HL-60 (cell line): ENCODE measurements at regions not wholly inside any gene's neighbourhood (a gene's known extent, or its start where the extent isn't known, plus 50 kb on each side); places are given as distances from the start of the nearest gene placed in this dataset.

Experiments used
- DNase-seq, 2 experiments: peaks; one replicate each; pipeline ENCODE4 v3.0.0-alpha.2; 2010 to 2020; ENCODE audit warnings: low read depth in 1 of 2, low spot score in 1 of 2
- H3K27ac ChIP-seq: fragments of 250-450 bp; sonication (Bioruptor Pico); replicated peaks from 2 replicates; pipeline ENCODE4 v1.5.1; 2020; ENCODE audit warnings: mild to moderate bottlenecking, moderate library complexity
- H3K27me3 ChIP-seq: fragments of 250-450 bp; sonication (Bioruptor Pico); 2 replicates; pipeline ENCODE4 v1.5.1; 2021; ENCODE audit warnings: mild to moderate bottlenecking, moderate library complexity; ENCODE audit not compliant: insufficient read depth, poor library complexity, severe bottlenecking
- H3K4me3 ChIP-seq: replicated peaks from 2 replicates; pipeline ENCODE4 v1.5.1; 2011; ENCODE audit warnings: mild to moderate bottlenecking, control low read depth, low read length; ENCODE audit not compliant: insufficient read depth
- GABPA ChIP-seq: IDR thresholded peaks from 2 replicates; pipeline ENCODE4 v1.6.1; 2012; ENCODE audit warnings: low read depth
- POLR2AphosphoS5 ChIP-seq: IDR thresholded peaks from 2 replicates; pipeline ENCODE4 v1.6.1; 2012; ENCODE audit warnings: low read depth
- SPI1 ChIP-seq: IDR thresholded peaks from 2 replicates; pipeline ENCODE4 v1.6.1; 2012; ENCODE audit warnings: low read depth, mild to moderate bottlenecking, borderline replicate concordance
- TF ChIP-seq, protein P1 (sequence below): IDR thresholded peaks from one replicate; pipeline ENCODE4 v1.5.1; 2011; ENCODE audit warnings: low read length, control low read depth, inconsistent platforms; ENCODE audit not compliant: insufficient read depth
- TF ChIP-seq, protein P2 (sequence below): IDR thresholded peaks from 2 replicates; pipeline ENCODE4 v1.6.1; 2012; ENCODE audit warnings: low read depth; ENCODE audit not compliant: insufficient replicate concordance

DNA sequence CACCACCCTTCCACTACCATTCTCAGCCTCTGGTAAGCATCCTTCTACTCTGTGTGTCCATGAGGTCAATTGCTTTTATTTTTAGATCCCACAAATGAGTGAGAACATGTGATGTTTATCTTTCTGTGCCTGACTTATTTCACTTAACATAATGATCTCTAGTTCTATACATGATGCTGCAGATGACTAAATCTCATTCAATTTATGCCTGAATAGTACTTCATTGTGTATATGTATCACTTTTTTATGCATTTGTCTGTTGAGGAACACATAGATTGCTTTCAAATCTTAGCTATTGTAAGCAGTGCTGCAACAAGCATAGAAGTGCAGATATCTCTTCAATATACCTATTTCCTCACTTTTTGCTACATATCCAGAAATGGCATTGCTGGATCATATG, 733.3 kb downstream of the SUCLG1 start:
- Histone ChIP-seq H3K27me3 (no peaks in the 10 kb centered on the region), H3K4me3 (no peak overlapping the region), H3K27ac (no peak overlapping the region)
- TF ChIP-seq, protein P1, sequence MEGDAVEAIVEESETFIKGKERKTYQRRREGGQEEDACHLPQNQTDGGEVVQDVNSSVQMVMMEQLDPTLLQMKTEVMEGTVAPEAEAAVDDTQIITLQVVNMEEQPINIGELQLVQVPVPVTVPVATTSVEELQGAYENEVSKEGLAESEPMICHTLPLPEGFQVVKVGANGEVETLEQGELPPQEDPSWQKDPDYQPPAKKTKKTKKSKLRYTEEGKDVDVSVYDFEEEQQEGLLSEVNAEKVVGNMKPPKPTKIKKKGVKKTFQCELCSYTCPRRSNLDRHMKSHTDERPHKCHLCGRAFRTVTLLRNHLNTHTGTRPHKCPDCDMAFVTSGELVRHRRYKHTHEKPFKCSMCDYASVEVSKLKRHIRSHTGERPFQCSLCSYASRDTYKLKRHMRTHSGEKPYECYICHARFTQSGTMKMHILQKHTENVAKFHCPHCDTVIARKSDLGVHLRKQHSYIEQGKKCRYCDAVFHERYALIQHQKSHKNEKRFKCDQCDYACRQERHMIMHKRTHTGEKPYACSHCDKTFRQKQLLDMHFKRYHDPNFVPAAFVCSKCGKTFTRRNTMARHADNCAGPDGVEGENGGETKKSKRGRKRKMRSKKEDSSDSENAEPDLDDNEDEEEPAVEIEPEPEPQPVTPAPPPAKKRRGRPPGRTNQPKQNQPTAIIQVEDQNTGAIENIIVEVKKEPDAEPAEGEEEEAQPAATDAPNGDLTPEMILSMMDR = no peak
- TF ChIP-seq, protein P2, sequence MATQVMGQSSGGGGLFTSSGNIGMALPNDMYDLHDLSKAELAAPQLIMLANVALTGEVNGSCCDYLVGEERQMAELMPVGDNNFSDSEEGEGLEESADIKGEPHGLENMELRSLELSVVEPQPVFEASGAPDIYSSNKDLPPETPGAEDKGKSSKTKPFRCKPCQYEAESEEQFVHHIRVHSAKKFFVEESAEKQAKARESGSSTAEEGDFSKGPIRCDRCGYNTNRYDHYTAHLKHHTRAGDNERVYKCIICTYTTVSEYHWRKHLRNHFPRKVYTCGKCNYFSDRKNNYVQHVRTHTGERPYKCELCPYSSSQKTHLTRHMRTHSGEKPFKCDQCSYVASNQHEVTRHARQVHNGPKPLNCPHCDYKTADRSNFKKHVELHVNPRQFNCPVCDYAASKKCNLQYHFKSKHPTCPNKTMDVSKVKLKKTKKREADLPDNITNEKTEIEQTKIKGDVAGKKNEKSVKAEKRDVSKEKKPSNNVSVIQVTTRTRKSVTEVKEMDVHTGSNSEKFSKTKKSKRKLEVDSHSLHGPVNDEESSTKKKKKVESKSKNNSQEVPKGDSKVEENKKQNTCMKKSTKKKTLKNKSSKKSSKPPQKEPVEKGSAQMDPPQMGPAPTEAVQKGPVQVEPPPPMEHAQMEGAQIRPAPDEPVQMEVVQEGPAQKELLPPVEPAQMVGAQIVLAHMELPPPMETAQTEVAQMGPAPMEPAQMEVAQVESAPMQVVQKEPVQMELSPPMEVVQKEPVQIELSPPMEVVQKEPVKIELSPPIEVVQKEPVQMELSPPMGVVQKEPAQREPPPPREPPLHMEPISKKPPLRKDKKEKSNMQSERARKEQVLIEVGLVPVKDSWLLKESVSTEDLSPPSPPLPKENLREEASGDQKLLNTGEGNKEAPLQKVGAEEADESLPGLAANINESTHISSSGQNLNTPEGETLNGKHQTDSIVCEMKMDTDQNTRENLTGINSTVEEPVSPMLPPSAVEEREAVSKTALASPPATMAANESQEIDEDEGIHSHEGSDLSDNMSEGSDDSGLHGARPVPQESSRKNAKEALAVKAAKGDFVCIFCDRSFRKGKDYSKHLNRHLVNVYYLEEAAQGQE = no peak
- TF ChIP-seq SPI1 = no peak
- TF ChIP-seq POLR2AphosphoS5 = no peak
- TF ChIP-seq GABPA = no peak
- no peak for DNase-seq

DNA sequence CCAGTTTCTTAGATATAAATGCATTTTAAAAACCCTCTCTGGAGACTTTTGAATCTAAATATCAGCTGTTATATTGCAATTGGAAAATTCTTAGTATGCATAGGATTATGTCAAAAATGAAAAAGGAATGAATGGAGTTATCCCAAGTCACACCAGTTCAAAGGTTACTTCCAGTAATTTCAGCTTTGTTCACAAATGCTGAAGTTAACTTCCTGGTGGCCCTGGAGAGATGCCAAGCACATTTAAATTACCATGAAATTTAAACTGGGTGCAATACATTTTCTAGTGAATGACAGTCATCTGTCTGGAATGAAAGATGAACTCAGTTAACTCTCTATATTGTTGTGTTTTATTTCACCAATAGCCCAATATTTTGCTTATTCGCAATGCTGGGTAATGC, 753.9 kb downstream of the SUCLG1 start:
- DNase-seq = no peak
- Histone ChIP-seq H3K4me3 (no peak overlapping the region), H3K27ac (no peak overlapping the region), H3K27me3 (no peaks in the 10 kb centered on the region)
- TF ChIP-seq, protein P2 = no peak
- no peak for TF ChIP-seq SPI1
- TF ChIP-seq GABPA = no peak
- no peak for TF ChIP-seq POLR2AphosphoS5
- TF ChIP-seq, protein P1 = no peak

DNA sequence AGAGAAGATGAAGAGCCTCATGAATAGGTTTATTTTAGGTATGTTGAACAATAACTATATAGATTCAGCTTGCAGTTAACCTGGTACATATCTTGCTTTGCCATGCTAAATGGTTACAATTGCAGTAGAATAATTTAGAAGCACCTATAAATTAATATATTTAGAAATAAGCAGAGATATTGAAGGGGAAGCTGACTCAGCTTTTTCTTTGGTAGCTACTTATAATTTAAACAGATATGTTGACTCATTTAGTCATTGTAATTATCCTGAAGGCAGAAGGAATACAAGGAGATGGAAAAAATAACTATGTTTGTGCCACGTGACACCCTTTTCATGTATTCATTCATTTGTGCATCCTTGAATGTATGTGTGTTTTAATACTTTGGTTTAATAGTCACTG, 755.5 kb downstream of the SUCLG1 start:
- DNase-seq = no peak
- no peaks in the 10 kb centered on the region for H3K27me3 ChIP-seq
- H3K4me3 ChIP-seq = no peak overlapping the region
- no peak overlapping the region for H3K27ac ChIP-seq
- TF ChIP-seq, protein P1 = no peak
- TF ChIP-seq, protein P2 = no peak
- TF ChIP-seq POLR2AphosphoS5 (no peak), GABPA (no peak), SPI1 (no peak)
